K562 (cell line): ENCODE measurements at regions not wholly inside any gene's neighbourhood (a gene's known extent, or its start where the extent isn't known, plus 50 kb on each side); places are given as distances from the start of the nearest gene placed in this dataset.

Experiments used
- ATAC-seq: fragments of 200-7000 bp; cut with Tn5 transposase; 3 replicates; pipeline ENCODE4 v1.9.1; 2020; ENCODE audit warnings: moderate library complexity
- BruUV-seq: library from RNA; stranded (reverse); fragments of 400-500 nt; replicated peaks from 2 replicates; lab custom pipeline; 2021; lab: Mats Ljungman, UMichigan
- CTCF ChIA-PET: fragments of 300-600 bp; formaldehyde crosslinking; extraction: SDS; loops from one replicate; lab custom pipeline; 2021; ENCODE audit warnings: low intra/inter-chr PET ratio; lab: Yijun Ruan, JAX
- POLR2A ChIA-PET: fragments of 300-600, 350-650 bp; sonication (Branson Sonifier 250); formaldehyde crosslinking; extraction: SDS; loops from one replicate; lab custom pipeline; 2021; ENCODE audit warnings: antibody characterized with exemption, inconsistent platforms; lab: Yijun Ruan, JAX
- DNase-seq, 4 experiments: peaks; one replicate each; pipeline versions ENCODE4 v3.0.0 to v3.0.0-alpha.2; 2011 to 2018; ENCODE audit warnings: low spot score in 3 of 4, mixed read lengths in 3 of 4; ENCODE audit errors: extremely low read depth in 1 of 4
- FAIRE-seq: peaks from 2 replicates; lab custom pipeline; 2011; peaks lifted over from hg19 to GRCh38; lab: Jason Lieb, UNC
- H2AFZ ChIP-seq: 2 replicates; pipeline ENCODE4 v1.6.0; 2011; ENCODE audit warnings: low read depth, low read length, control low read depth, inconsistent platforms
- H3K27ac ChIP-seq: fragments of 200-600 bp; 3 replicates; pipeline ENCODE4 v1.8.0; 2011; ENCODE audit warnings: low read depth, mild to moderate bottlenecking, control low read depth, inconsistent platforms, low read length, moderate library complexity, mixed read lengths; ENCODE audit errors: extremely low read depth
- H3K27me3 ChIP-seq, 2 experiments: fragments of 300-600 bp in 1 of 2; 2 replicates in 1 of 2; 3 replicates in 1 of 2; pipeline versions ENCODE4 v1.6.0 to v1.8.0; 2011; ENCODE audit warnings: inconsistent platforms in 2 of 2, low read length in 2 of 2, mild to moderate bottlenecking in 1 of 2, mixed read lengths in 1 of 2, moderate library complexity in 1 of 2; ENCODE audit not compliant: control insufficient read depth in 2 of 2, insufficient read depth in 2 of 2
- H3K36me3 ChIP-seq: fragments of 300-600 bp; 3 replicates; pipeline ENCODE4 v1.8.0; 2011; ENCODE audit warnings: mild to moderate bottlenecking, low read length, inconsistent platforms; ENCODE audit not compliant: control insufficient read depth, insufficient read depth
- H3K4me1 ChIP-seq, 2 experiments: fragments of 200-600 bp in 1 of 2; replicated peaks in 1 of 2; 2 replicates in 1 of 2; 3 replicates in 1 of 2; pipeline versions ENCODE4 v1.5.1 to v1.8.0; 2011; ENCODE audit warnings: inconsistent platforms in 2 of 2, low read length in 2 of 2, mild to moderate bottlenecking in 1 of 2, mixed read lengths in 1 of 2, moderate library complexity in 1 of 2; ENCODE audit not compliant: control insufficient read depth in 2 of 2, insufficient read depth in 2 of 2
- H3K4me2 ChIP-seq: 2 replicates; pipeline ENCODE4 v1.6.1; 2011; ENCODE audit warnings: low read length, control low read depth, inconsistent platforms, mixed read lengths; ENCODE audit not compliant: insufficient read depth
- H3K4me3 ChIP-seq: fragments of 200-600 bp; sonication (generic), shearing (Covaris generic); 2 replicates; pipeline ENCODE4 v1.5.1; 2016; ENCODE audit warnings: control low read depth, inconsistent platforms
- H3K79me2 ChIP-seq: fragments of 200-600 bp; 3 replicates; pipeline ENCODE4 v1.8.0; 2011; ENCODE audit warnings: low read length, inconsistent platforms; ENCODE audit not compliant: control insufficient read depth, insufficient read depth
- H3K9ac ChIP-seq, 2 experiments: 2 replicates each; pipeline versions ENCODE4 v1.6.0 to v1.6.1; 2011; ENCODE audit warnings: low read depth in 2 of 2, low read length in 2 of 2, control low read depth in 1 of 2, inconsistent platforms in 1 of 2, mild to moderate bottlenecking in 1 of 2, mixed read lengths in 1 of 2; ENCODE audit not compliant: insufficient read depth in 1 of 2
- H3K9me1 ChIP-seq: one replicate; pipeline ENCODE4 v1.6.0; 2011; ENCODE audit warnings: inconsistent platforms, mild to moderate bottlenecking, low read length, moderate library complexity; ENCODE audit not compliant: control insufficient read depth, insufficient read depth
- H3K9me3 ChIP-seq: replicated peaks from 2 replicates; pipeline ENCODE4 v1.5.1; 2011; ENCODE audit warnings: low read depth, low read length, inconsistent platforms; ENCODE audit not compliant: control insufficient read depth, insufficient read depth
- H4K20me1 ChIP-seq: replicated peaks from 2 replicates; pipeline ENCODE4 v1.6.1; 2011; ENCODE audit warnings: low read length, inconsistent platforms, mixed read lengths; ENCODE audit not compliant: control insufficient read depth, insufficient read depth
- CC2D1A ChIP-seq: fragments of 450-650 bp; IDR thresholded peaks from 2 replicates; pipeline ENCODE4 v1.6.1; 2017; ENCODE audit warnings: mild to moderate bottlenecking
- ELF4 ChIP-seq: fragments of 450-650 bp; formaldehyde crosslinking; IDR thresholded peaks from 2 replicates; pipeline ENCODE4 v1.4.0; 2022; ENCODE audit warnings: missing genetic modification characterization
- ETV6 ChIP-seq, 3 experiments: fragments of 150-350 bp in 1 of 3; sonication (generic) in 1 of 3; formaldehyde crosslinking in 1 of 3; IDR thresholded peaks; 2 replicates each; pipeline versions ENCODE4 v1.6.1 to v1.8.0; 2014 to 2022; ENCODE audit warnings: borderline replicate concordance in 2 of 3, low read depth in 2 of 3, antibody characterized with exemption in 1 of 3, low read length in 1 of 3, mild to moderate bottlenecking in 1 of 3, missing genetic modification reagents in 1 of 3
- HDAC8 ChIP-seq: fragments of 450-650 bp; IDR thresholded peaks from 2 replicates; pipeline ENCODE4 v1.6.1; 2016; ENCODE audit warnings: mild to moderate bottlenecking, missing genetic modification characterization, moderate library complexity, missing compliant biosample characterization
- MAFK ChIP-seq: IDR thresholded peaks from 2 replicates; pipeline ENCODE4 v1.6.1; 2011; ENCODE audit warnings: low read length, improper control_type of control experiment
- POLR2AphosphoS5 ChIP-seq: IDR thresholded peaks from 2 replicates; pipeline ENCODE4 v1.6.1; 2011; ENCODE audit warnings: mild to moderate bottlenecking, low read depth, low read length, moderate library complexity; ENCODE audit not compliant: control insufficient read depth, insufficient read depth
- SMAD1 ChIP-seq: fragments of 150-350 bp; IDR thresholded peaks from 2 replicates; pipeline ENCODE4 v1.6.1; 2014; ENCODE audit warnings: low read length, low read depth; ENCODE audit not compliant: partially characterized antibody
- SMC3 ChIP-seq: conservative IDR thresholded peaks from 2 replicates; pipeline ENCODE4 v1.6.1; 2011; ENCODE audit warnings: low read depth, low read length, improper control_type of control experiment; ENCODE audit not compliant: insufficient read depth
- U2AF2 ChIP-seq: fragments of 200-400 bp; formaldehyde crosslinking; optimal IDR thresholded peaks from 2 replicates; pipeline ENCODE3; 2017; ENCODE audit warnings: low read depth, mild to moderate bottlenecking, low read length
- ZNF239 ChIP-seq: fragments of 250-450 bp; sonication (Bioruptor Pico); IDR thresholded peaks from 2 replicates; pipeline ENCODE4 v1.4.0; 2020; ENCODE audit warnings: mild to moderate bottlenecking
- ZNF41 ChIP-seq: fragments of 250-450 bp; sonication (Bioruptor Pico); conservative IDR thresholded peaks from 2 replicates; pipeline ENCODE4 v1.4.0; 2020; ENCODE audit warnings: mild to moderate bottlenecking
- ZNF551 ChIP-seq: fragments of 250-450 bp; sonication (Bioruptor Pico); IDR thresholded peaks from 2 replicates; pipeline ENCODE4 v1.5.0; 2021; ENCODE audit warnings: mild to moderate bottlenecking, moderate library complexity
- ZNF699 ChIP-seq: fragments of 250-450 bp; sonication (Bioruptor Pico); IDR thresholded peaks from 2 replicates; pipeline ENCODE4 v1.8.0; 2021; ENCODE audit warnings: mild to moderate bottlenecking, moderate library complexity; ENCODE audit not compliant: insufficient replicate concordance
- WGBS: fragments of 100-300 bp; shearing (Covaris generic); methylation state at CpG from one replicate; pipeline ENCODE4 v1.1.6; 2016; ENCODE audit warnings: low coverage, mixed read lengths; ENCODE audit not compliant: insufficient coverage; ENCODE audit errors: missing lambda C conversion rate; 5-methylcytosine and 5-hydroxymethylcytosine counted together
- in situ Hi-C: fragments of 300-500 bp; cut with MboI; formaldehyde crosslinking; loops from 4 replicates; pipeline ENCODE4 v1.15.0; 2018; ENCODE audit warnings: inconsistent platforms, mixed read lengths
- intact Hi-C: fragments of 100-400 bp; cut with micrococcal nuclease; formaldehyde crosslinking; loops from 2 replicates; pipeline ENCODE4 v1.14.2; 2022
- TF ChIP-seq, protein P1 (sequence below): fragments of 250-450 bp; sonication (Bioruptor Pico); IDR thresholded peaks from 2 replicates; pipeline ENCODE4 v1.5.0; 2020; ENCODE audit warnings: mild to moderate bottlenecking, borderline replicate concordance
- TF ChIP-seq, protein P2 (sequence below), 2 experiments: IDR thresholded peaks; 2 replicates each; pipeline ENCODE4 v1.6.1; 2012; ENCODE audit warnings: improper control_type of control experiment in 2 of 2, low read depth in 2 of 2, low read length in 2 of 2, borderline replicate concordance in 1 of 2
- TF ChIP-seq, protein P3 (sequence below): sonication (generic); formaldehyde crosslinking; IDR thresholded peaks from 2 replicates; pipeline ENCODE4 v1.8.1; 2023; ENCODE audit warnings: mild to moderate bottlenecking, missing genetic modification reagents, moderate library complexity
- TF ChIP-seq, protein P4 (sequence below): fragments of 450-650 bp; IDR thresholded peaks from 2 replicates; pipeline ENCODE4 v1.6.1; 2017; ENCODE audit warnings: mild to moderate bottlenecking, moderate library complexity

DNA sequence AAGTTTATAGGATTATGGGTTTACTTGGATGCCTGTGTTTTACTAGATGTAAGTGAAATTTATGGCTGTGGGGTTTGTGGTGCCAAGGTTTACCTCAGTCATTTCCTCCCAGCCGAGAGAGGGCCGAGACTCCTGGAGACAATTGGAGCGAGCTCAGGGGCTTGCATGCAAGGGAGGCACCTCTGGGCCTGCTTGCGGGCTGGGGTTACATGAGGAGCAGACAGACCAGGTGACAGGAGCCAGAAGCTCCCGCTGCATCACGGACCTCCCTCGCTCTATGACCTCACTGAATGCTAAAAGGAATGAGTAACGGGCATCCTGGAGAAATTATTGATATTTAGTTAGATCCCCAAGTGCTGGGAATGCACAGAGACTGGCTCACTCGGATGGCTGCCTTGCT is 275.2 kb upstream of the KIRREL3 start:
- no TSS peak for BruUV-seq
- POLR2A ChIA-PET: no interaction called here
- ATAC-seq: no peak
- Histone ChIP-seq H3K27me3 (no peaks in the 10 kb centered on the region), H3K4me1 (no peaks in the 10 kb centered on the region), H3K79me2 (no peaks in the 10 kb centered on the region), H3K4me3 (no peak overlapping the region), H3K4me2 (no peak overlapping the region), H3K9me1 (no peaks in the 10 kb centered on the region), H3K27ac (no peak overlapping the region), H3K9me3 (no peaks in the 10 kb centered on the region), H3K9ac (no peak overlapping the region), H3K36me3 (no peaks in the 10 kb centered on the region), H4K20me1 (no peaks in the 10 kb centered on the region), H2AFZ (no peak overlapping the region)
- no peak for FAIRE-seq
- in situ Hi-C loops (no loop called here), intact Hi-C loops (no loop called here)
- 3% methylated on average over 9 of the region's 9 CpGs for WGBS
- DNase-seq: no peak
- CTCF ChIA-PET: no interaction called here
- TF ChIP-seq ZNF41 (no peak), HDAC8 (tag) (no peak), ETV6 (IDR thresholded peaks at IDR 0.05; ENCODE audit: borderline replicate concordance in 1 of 2, low read depth in 2 of 2, low read length in 1 of 2) (no peak), ETV6 (CRISPR knock-in tag; IDR thresholded peaks at IDR 0.05; ENCODE audit: borderline replicate concordance) (no peak), ZNF551 (CRISPR knock-in tag) (no peak), U2AF2 (no peak), CC2D1A (no peak), ZNF699 (CRISPR knock-in tag) (no peak), ZNF239 (CRISPR knock-in tag) (no peak), SMAD1 (no peak), SMC3 (no peak), POLR2AphosphoS5 (no peak), MAFK (no peak), ELF4 (CRISPR knock-in tag) (no peak)
- TF ChIP-seq, protein P1, sequence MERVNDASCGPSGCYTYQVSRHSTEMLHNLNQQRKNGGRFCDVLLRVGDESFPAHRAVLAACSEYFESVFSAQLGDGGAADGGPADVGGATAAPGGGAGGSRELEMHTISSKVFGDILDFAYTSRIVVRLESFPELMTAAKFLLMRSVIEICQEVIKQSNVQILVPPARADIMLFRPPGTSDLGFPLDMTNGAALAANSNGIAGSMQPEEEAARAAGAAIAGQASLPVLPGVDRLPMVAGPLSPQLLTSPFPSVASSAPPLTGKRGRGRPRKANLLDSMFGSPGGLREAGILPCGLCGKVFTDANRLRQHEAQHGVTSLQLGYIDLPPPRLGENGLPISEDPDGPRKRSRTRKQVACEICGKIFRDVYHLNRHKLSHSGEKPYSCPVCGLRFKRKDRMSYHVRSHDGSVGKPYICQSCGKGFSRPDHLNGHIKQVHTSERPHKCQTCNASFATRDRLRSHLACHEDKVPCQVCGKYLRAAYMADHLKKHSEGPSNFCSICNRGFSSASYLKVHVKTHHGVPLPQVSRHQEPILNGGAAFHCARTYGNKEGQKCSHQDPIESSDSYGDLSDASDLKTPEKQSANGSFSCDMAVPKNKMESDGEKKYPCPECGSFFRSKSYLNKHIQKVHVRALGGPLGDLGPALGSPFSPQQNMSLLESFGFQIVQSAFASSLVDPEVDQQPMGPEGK (CRISPR knock-in tag): no peak
- TF ChIP-seq, protein P2, sequence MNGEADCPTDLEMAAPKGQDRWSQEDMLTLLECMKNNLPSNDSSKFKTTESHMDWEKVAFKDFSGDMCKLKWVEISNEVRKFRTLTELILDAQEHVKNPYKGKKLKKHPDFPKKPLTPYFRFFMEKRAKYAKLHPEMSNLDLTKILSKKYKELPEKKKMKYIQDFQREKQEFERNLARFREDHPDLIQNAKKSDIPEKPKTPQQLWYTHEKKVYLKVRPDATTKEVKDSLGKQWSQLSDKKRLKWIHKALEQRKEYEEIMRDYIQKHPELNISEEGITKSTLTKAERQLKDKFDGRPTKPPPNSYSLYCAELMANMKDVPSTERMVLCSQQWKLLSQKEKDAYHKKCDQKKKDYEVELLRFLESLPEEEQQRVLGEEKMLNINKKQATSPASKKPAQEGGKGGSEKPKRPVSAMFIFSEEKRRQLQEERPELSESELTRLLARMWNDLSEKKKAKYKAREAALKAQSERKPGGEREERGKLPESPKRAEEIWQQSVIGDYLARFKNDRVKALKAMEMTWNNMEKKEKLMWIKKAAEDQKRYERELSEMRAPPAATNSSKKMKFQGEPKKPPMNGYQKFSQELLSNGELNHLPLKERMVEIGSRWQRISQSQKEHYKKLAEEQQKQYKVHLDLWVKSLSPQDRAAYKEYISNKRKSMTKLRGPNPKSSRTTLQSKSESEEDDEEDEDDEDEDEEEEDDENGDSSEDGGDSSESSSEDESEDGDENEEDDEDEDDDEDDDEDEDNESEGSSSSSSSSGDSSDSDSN (IDR thresholded peaks at IDR 0.05; ENCODE audit: borderline replicate concordance in 1 of 2, low read depth in 2 of 2, low read length in 2 of 2): no peak
- TF ChIP-seq, protein P3, sequence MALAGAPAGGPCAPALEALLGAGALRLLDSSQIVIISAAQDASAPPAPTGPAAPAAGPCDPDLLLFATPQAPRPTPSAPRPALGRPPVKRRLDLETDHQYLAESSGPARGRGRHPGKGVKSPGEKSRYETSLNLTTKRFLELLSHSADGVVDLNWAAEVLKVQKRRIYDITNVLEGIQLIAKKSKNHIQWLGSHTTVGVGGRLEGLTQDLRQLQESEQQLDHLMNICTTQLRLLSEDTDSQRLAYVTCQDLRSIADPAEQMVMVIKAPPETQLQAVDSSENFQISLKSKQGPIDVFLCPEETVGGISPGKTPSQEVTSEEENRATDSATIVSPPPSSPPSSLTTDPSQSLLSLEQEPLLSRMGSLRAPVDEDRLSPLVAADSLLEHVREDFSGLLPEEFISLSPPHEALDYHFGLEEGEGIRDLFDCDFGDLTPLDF (CRISPR knock-in tag): no peak
- TF ChIP-seq, protein P4, sequence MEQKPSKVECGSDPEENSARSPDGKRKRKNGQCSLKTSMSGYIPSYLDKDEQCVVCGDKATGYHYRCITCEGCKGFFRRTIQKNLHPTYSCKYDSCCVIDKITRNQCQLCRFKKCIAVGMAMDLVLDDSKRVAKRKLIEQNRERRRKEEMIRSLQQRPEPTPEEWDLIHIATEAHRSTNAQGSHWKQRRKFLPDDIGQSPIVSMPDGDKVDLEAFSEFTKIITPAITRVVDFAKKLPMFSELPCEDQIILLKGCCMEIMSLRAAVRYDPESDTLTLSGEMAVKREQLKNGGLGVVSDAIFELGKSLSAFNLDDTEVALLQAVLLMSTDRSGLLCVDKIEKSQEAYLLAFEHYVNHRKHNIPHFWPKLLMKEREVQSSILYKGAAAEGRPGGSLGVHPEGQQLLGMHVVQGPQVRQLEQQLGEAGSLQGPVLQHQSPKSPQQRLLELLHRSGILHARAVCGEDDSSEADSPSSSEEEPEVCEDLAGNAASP: no peak
